Activated CD8-positive, alpha-beta memory T cell treated with anti-CD3 and anti-CD28 coated beads for 48 hours (primary cell): ENCODE measurements at regions not wholly inside any gene's neighbourhood (a gene's known extent, or its start where the extent isn't known, plus 50 kb on each side); places are given as distances from the start of the nearest gene placed in this dataset.
"Not testable (repeated sequence)": the region's sequence is repeated elsewhere in the genome, so short reads cannot be mapped to it uniquely, and the experiment has no call there.

ENCODE experiments used
- DNase-seq, 3 experiments: peaks; one replicate each; pipeline ENCODE4 v3.0.0-alpha.2; 2020; ENCODE audit warnings: low read depth in 2 of 3, low spot score in 2 of 3

DNA sequence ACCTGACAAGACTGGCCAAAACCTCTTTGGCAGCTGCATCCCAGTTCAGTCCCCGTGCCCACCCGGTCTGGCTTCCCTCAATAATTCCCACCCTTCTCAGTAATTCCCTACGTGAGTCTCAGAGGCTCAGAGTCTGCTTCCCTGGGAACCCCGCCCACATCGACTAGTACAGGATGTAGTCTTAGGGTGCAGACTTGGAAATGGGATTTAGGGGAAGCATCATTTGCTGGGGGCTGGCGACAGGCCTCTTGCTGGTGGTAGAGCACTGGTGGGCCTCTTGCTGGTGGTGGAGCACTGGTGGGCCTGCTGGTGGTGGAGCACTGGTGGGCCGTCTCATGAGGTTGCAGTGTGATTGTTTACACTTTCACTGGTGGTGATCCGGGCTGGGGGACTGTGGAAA is 199.5 kb upstream of the B3GAT1 start:
- no peak for DNase-seq

DNA sequence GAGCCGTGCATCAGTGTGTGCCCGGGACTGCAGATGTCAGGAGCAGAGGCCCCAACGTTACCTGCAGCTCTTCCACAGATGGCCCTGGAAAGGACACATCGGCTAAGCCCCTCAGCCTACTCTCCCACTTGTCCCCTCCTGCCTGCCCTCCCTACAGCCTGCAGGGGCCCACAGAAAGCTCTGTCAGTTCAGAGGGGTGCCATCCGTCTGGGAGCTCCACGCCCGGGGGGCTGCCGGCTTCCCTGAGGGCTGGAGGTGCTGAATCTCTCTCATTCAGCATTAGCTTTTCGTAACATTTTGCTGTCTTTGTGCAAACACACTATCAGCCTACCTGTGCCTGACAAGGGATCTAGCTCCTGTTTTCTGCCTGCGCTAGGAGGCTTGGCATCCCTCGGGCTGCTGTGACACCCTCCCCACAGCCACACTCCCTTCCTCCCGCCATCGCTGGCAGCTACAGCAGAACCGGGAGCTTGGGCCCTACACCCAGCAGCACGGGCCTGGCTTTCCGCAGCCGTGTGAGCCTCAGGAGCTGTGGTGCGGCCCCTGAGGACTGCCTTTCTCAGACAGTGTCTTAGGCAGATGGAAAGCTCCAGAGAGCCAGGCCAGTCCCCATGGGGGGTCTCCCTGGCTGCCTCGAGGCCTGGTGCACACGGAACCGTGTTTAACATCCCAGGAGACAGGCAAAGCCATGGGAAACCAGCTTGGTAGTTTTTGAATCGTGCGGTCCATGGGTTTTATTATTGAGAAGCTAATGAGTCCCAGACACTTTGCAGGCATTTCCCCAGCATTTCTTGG is 198.3 kb upstream of the B3GAT1 start:
- no peak for DNase-seq

DNA sequence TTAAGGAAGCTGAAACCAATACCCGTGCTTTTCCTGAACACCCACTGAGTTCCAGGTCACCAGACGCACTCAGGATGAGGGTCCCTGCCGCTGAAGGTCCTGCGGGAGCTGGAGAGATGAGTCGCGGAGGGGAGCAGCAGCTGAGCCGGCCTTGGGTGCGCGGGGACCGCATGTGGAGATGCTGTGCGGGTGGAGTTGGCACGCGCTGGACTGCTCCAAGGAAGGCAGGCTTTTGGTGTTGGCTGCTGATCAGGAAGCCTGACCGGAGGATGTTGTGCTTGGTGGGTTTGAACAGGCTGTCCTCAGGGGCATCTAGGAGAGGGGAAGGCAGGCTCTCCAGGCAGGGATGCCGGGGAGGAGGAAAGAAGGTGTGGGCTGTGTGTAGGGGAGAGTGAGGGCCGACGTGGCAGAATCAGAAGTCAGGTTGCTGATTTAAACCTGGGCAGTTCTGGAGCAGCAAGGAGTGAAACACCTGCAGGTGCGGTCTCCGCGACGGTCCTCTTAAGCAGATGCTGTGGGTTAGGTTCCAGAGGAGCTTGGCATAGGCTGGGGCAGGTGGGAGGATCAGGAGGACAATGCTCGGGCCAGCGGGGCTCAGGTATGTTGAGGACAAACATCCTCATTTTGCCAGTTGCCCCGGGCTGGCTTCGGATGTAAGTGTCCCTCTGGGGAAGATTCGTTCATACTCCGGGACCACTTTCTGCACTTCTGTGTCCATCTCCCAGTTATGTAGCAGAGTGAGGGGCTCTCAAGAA is 197.5 kb upstream of the B3GAT1 start:
- DNase-seq = no peak

DNA sequence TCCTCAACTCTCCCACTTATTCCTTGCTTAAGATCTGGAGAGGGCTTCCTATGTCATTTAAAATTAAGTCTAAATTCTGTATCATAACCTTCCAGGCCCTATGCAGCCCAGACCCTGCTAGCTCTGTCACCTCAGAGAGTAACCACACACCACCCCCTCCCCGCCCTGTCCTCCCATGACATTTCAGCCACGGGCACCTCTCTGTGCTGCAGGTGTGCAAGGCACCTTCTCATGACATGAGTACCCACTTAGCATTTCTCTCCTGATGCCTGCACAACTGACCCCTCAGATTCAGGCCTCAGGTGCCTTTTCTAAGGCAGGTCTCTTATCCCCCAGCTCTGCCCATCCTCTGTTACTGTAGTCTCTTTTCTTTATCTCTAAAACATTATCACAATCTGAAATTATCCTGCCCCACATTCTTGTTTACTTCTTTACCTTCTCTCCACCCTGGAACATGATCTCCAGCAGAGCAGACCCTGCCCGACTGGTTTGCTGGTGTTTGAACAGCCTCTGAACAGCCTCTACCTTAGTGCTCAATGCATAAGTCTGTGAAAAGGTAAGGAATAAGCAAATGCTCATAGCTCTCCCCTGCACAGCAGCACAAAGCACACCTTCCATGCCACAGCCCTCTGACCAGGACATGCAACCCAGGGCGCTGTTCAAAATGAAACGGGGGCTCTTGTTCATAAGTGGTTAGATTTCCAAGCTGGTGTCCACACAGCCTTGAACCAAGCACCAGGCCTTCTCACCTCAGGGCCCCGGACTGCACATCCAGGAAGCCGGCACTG is 196.1 kb upstream of the B3GAT1 start:
- no peak for DNase-seq

DNA sequence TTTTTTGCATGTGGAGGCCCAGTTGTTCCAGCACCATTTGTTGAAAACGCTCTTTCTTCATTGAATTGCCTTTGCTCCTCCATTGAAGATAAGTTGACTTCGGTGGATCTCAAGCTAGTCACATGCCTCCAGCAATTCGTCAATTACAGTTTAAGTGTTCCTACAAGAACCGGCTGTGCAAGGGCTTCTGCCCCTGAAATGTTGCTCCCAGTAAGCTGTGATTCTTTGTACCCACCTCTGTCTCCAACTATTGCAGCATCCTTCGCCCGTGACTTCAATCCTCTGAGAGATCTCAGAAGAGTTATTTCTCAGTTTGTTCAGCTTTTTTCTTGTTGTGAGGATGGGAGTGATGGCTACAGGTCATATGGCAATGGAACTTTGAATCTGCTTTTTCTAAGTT is 194.2 kb upstream of the B3GAT1 start:
- no peak for DNase-seq

DNA sequence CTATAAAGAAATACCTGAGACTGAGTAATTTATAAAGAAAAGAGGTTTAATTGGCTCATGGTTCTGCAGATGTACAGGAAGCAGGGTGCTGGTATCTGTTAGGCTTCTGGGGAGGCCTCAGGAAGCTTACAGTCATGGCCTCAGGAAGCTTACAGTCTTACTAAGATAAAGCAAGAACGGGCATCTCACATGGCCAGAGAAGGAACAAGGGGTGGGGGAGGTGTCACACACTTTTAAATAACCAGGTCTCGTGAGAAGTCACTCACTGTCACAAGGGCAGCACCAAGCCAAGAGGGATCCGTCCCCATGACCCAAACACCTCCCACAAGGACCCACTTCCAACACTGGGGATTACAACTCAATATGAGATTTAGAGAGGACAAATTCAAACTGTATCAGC is 192.8 kb upstream of the B3GAT1 start:
- no peak for DNase-seq

DNA sequence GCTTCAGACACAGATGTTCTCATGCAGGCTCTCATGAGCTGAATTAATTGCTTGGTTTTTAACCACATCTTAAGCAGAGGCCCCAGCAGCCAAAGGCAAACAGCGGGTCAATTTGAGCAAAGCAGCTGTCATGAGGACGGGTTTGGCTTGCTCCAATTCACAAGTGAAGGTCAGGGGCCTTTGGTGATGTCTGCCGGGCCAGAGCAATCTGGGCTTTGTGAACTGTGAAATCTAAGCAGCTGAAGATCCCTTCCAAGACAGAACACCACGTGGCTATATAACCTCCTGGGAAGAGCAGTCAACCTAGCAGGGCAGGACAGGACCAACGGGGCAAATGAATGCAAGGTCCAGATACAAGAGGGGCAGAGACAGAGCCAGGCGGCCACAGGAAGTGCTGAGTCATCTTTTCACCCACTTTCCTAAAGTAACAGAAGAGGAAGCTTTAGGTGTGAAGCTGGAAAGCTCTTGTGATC is 187.3 kb upstream of the B3GAT1 start:
- DNase-seq = no peak

DNA sequence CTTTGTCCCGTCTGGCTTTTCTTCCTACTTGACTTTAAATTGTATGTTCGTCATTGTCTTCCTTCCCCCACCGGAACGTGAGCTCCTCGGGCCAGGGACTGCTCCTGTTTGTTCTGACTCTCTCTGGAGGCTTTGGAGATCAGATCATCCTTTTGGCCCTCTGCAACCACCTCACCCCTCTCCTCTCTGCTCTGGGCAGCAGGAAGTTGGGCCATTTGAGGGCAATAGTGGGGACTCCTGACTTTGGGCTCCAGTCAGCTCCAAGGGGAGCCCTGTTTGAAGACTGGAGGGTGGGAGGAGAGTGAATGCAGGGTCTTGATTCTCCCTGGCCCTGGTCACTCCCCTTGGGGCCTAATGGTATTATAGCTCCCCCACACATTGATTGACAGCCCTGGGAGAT is 186.3 kb upstream of the B3GAT1 start:
- no peak for DNase-seq

DNA sequence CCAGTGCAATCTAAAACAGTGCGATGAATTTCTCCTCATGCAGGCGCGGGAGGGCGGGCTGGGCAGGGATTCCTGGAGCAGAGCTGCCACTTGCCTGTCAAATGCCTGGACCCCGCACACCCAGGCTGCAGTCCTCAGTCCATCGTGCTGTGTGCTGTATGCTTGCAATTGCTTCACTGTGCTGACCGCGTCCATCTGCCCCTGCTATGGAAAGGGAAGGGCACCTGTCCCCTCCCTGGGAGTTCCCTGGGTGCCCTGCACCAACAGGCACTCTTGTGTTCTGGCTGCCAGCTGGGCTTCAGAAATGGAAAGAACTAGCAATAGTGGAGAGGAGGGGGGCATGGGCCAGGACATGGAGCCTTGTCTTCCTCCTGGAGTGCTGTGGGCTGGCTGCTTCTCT is 185.4 kb upstream of the B3GAT1 start:
- DNase-seq = no peak

DNA sequence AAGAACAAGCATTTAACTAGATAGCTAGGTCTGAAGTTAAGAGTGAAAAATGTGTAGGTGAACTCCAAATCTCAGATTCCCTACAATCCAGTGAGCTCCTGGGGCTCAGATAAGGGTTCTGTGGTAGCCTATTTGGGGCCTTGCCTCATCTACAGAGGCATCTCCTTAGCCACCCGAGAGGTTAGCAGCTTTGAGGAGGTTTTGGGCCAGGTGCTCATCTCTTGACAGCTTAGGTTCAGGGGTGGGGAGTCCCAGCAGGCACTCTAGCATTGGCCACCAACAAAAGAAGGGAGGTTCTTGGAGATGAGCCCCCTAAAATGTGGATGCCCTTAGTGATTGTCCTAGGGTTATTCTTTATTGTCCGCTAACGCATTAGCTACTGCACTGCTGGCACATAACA is 184.4 kb upstream of the B3GAT1 start:
- no peak for DNase-seq

DNA sequence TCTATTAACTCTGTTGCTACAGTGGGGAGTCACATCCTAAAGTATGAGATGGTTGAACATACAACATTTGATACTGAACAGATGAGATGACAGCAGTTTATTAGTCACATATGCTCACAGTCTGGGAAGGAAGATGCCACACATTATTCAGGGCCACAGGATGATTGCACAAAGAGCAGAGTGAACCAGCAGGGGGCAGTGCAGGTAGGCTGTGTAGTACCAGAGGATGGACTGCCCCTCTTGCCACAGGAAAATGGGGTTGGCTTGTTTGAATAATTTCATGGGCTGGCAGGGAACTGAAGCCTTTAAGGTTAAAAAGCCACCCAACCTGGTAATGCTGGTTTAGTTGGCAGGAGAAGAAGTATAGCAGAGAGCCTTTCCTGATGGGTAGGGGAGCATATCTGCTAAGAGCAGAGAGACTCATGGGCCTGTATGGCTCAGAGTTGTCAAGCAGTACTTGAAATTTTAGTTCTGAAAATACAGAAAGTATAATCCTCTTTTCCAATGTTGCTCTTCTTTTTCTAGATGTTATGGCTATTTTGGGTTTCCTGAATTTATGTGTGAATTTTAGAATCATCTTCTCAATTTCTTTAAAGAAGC is 180.4 kb upstream of the B3GAT1 start:
- peak; percentile 19 to 43 (median 39) for DNase-seq

DNA sequence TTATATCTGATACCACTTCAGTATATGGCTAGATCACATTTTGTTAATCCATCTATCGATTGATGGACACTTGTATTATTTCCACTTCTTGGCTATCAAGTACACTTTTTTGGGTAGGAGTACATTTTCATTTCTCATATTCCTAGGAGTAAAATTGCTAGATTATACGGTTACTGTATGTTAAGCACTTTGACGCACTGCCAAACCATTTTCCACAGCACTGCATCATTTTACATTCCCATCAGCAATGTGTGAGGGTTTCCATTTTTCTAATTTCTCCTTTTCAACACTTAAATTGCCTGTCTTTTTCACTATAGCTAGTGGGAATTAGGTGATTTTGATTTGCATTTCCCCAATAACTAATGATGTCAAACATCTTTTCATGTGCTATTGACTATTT is 179.3 kb upstream of the B3GAT1 start:
- no peak for DNase-seq

DNA sequence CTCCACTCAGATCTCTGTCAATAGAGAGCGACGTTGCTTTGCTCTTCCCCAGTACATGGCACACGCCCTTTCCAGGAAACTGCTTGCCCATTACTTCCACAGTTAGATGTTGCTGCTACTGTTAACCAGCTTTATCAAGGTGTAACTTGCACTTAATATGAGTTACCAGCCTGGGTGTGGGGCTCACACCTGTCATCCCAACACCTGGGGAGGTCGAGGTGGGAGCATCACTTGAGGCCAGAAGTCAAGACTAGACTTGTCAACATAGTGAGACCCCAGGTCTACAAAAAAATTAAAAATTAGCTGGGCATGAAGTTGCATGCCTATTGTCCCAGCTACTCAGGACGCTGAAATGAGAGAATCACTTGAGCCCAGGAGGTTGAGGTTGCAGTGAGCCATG is 177.1 kb upstream of the B3GAT1 start:
- no peak for DNase-seq

DNA sequence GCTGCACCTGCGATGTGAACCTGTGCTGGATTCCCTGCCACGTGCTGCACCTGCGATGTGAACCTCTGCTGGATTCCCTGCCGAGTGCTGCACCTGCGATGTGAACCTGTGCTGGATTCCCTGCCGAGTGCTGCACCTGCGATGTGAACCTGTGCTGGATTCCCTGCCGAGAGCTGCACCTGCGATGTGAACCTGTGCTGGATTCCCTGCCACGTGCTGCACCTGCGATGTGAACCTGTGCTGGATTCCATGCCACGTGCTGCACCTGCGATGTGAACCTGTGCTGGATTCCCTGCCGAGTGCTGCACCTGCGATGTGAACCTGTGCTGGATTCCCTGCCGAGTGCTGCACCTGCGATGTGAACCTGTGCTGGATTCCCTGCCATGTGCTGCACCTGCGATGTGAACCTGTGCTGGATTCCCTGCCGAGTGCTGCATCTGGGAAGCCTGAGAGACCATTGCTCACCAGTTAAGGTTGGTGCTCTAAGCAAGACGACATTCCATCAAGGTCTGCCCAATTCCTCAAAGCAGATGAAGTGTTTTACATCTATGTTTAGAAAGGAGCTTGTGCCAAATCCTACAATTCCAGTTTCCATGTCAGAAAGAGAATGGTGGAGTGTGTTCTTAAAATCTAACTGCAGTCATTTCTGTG is 176.5 kb upstream of the B3GAT1 start:
- DNase-seq = not testable (repeated sequence)

DNA sequence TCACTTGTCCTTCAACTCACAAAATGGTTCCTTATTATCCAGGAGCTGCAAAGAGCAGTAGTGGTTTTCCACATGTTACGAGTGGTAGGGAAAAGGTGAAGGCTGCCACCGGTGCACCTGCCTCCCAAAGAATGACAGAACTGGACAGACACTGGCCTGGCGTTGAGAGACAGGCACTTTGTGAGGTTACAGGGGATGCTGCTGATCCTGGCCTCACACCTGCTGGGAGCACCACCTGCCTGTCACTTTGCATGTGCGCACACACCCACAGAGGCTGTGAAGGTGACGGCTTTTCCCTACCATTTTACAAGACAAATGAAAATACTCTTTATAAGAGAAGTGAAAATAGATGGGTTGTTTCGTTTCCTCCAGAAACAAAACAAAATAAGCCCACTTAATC is 175.3 kb upstream of the B3GAT1 start:
- DNase-seq = no peak

DNA sequence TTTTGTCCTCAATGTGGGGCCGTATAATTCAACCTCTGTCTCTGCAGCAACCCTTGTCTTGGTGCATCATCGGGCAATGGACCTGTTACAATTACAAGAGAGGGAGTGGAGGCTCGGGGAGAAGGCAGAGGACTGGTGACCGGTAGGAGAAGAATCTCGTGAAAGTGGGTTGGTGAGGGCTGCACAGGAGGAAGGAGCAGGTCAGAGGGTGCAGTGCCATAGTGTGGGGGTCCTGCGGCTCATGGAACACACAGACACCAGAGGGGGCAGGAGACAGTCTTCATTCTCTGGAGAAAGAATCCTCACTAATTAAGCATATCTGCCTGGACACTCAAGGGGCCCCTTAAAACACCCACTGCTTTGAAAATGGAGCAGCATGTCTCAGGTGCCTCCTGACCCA is 174.7 kb upstream of the B3GAT1 start:
- DNase-seq = no peak

DNA sequence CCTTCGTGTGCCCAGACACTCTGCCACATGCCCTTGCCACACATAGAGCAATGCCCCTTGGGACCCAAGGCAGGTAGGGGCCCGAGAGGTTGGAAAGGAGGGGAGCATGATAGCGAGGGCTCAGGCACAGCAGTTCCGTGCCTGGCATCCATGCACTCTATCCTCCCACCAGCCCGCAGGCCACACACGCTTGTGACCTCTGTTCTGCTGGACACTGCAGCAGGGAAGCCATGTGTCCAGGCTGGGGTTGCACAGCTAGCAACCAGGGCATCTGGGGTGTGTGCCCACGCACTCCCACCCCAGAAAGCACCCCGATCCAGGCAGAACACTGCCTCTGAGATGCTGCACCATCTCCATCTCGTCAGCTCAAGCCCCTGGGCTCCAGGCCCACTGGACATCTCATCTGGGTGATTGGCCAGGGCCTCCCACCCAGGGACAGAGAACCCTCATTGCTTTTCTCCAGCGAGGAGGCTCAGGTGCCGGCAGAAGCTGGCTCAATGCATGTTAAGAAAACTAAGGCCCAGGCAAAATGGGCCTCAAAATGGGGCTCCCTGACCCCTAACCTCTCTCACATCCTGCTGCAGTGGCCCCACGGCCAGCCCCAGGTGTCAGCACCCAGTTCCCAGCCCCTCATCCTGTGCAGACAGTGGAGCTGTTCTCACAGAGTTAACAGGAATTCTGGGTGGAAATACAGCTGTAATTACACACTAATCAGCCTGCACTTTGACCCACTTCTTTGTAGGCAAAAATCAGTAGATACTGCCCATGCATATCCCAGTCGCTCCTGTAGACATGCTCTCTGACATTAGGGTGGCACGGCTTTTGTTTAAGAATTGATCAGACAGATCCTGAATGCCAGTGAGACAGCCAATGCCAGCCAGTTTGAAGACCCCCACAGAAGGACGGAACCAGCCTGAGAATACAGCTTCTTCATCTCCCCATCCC is 173.9 kb upstream of the B3GAT1 start:
- no peak for DNase-seq

DNA sequence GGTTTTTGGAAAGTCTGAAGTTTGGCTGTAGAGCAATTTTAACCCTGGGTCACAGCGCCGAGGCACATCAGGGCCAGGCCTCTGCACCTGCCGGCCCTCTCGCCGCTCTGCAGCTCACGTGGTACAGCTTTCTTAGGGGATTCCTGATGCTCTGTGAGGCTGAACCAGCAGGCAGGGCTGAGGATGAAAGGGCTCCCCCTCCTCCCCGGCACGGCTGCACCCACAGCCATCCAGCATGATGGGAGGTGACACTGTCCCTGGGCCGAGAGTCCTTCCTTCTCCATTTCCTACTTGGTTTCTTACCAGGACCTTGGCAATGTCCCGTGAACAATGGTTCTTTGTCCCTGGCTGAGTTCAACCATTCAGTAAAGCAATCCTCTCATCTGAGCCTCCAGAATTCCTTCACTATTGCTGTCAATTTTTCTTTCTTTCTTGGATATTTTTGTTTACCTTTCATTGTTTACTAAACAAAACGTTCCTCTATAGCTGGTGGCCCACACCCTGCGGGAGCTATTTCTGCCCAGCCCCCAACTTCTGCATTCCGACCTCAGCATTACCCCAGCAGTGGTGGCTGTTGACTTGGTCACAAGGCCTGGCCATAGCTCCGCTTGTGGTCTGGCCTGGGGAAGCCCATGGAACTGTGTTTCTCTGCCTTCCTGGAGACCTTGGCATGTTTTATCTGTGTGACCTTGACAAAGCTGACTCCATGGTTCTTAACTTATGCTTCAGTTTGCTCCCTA is 172.8 kb upstream of the B3GAT1 start:
- no peak for DNase-seq

DNA sequence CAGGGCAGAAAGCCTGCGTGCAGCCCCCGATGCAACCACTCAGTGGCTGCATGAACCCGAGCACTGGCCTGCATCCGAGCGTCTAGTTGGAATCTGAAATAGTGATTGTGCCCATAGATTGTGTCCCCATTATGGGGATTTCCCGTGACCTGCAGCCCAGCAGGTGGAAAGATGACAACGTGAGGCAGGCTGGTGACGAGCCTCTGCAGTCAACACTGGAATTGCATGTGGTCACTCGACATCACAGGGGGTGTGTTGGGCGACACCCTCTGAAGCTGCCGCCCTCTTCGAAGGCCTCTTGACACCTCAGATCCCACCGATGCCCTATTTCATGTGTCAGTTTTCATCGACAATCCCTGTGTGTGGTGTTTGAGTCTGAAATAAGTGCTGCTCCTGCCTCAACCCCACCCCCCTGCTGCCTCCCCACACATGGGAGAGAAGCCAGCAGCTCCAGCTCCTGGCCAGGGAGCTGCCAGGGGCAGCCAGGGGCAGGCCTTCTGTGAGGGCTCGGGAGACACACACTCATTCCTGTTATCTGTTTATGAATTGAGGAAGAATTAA is 172.0 kb upstream of the B3GAT1 start:
- no peak for DNase-seq
